Motor neuron (in vitro differentiated cells): ENCODE measurements at regions not wholly inside any gene's neighbourhood (a gene's known extent, or its start where the extent isn't known, plus 50 kb on each side); places are given as distances from the start of the nearest gene placed in this dataset.
A peak's percentile ranks its signal among the peaks of the same experiment; 100 is the strongest.
"Not testable (repeated sequence)": the region's sequence is repeated elsewhere in the genome, so short reads cannot be mapped to it uniquely, and the experiment has no call there.

Source experiments
- ATAC-seq, 8 experiments: fragments of 200-7000 bp; cut with Tn5 transposase; replicated peaks in 6 of 8; 2 replicates each; pipeline ENCODE4 v1.8.0; 2021; ENCODE audit warnings: mild to moderate bottlenecking in 8 of 8, moderate library complexity in 8 of 8
- H3K27ac ChIP-seq, 2 donors: fragments of 250-450 bp; sonication (Bioruptor Pico); 2 replicates each; pipeline ENCODE4 v1.9.0; 2021; ENCODE audit warnings: antibody characterized with exemption in 2 of 2, mild to moderate bottlenecking in 2 of 2, moderate library complexity in 1 of 2
- H3K4me1 ChIP-seq, 2 donors: fragments of 250-450 bp; sonication (Bioruptor Pico); replicated peaks in 1 of 2; 2 replicates each; pipeline ENCODE4 v1.6.1; 2021; ENCODE audit warnings: antibody characterized with exemption in 2 of 2, mild to moderate bottlenecking in 2 of 2, moderate library complexity in 1 of 2
- H3K4me3 ChIP-seq, 5 donors: fragments of 250-450 bp; sonication (Bioruptor Pico); 2 replicates each; pipeline ENCODE4 v1.9.0; 2021; ENCODE audit warnings: antibody characterized with exemption in 5 of 5, mild to moderate bottlenecking in 5 of 5, moderate library complexity in 4 of 5
- WGBS, 10 experiments: fragments of 450-650 bp; shearing (Covaris generic); methylation state at CpG; one replicate each; pipeline ENCODE4 v1.0.0; 2022; 5-methylcytosine and 5-hydroxymethylcytosine counted together
- in situ Hi-C, 9 experiments: fragments of 400-800 bp; cut with MboI; loops; one replicate each; pipeline ENCODE4 v1.15.0; 2021; ENCODE audit warnings: low sequenced_read_pairs in 9 of 9, low pct_unique_long_range_greater_than_20kb in 2 of 9; ENCODE audit not compliant: unreplicated experiment in 9 of 9

DNA sequence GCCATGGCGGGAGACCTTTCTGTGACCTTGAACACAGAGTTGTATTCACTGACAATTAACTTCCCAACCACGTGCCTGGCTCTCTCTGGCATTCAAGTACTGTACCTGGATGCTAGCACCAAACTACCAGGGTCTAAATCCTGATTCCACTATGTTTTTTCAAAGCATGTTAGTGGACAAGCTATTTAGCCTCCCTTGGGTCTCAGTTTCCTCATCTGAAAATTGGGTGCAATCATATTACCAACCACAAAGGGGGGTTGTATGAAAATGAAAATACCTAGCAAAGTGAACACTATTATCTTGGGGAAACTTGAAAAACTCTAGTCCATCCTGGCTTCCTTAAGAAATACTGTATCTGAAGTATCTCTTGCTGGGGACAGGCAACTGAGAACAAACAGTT, 308.7 kb upstream of the SGK1 start:
- Histone ChIP-seq H3K27ac (no peak overlapping the region), H3K4me3 (no peak overlapping the region), H3K4me1 (no peaks in the 10 kb centered on the region)
- ATAC-seq: no peak
- in situ Hi-C loops: loop anchor here in 5 of 9 experiments (25.0 kb wide), 3 partner anchors 189 to 464 kb away; no protein-coding TSS in a partner anchor
- WGBS, 10 experiments: 40 to 100% (median 90%) methylated on average over 1 to 2 of the region's 2 CpGs; no CpG with 5 or more reads in 3 of the 10 experiments

DNA sequence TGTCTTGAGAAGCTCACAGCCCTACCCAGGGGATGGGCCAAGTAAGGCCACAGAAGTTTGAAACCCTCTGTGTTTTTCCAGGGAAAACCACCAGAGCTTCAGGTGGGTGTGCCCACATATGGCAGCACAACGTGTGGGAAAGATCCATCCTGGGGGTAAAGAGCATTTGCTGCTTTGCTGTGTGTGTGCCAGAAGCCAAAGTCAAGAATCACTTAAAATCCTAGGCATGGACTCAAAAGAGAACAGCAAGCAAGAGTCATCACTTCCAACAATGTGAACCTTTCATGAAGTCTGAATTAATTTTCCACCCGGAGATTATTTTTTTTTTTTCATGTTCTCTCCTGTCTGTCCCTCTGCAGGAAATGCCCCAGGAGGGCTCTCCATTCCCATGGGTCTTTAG, 308.2 kb upstream of the SGK1 start:
- Histone ChIP-seq H3K4me1 (no peaks in the 10 kb centered on the region), H3K27ac (no peak overlapping the region), H3K4me3 (no peak overlapping the region)
- WGBS, 10 experiments: 0 to 67% (median 46%) methylated on average over 1 to 2 of the region's 2 CpGs; no CpG with 5 or more reads in 4 of the 10 experiments
- ATAC-seq: peak in 3 of 8 experiments; percentile 17 to 58 (median 46)
- in situ Hi-C loops: loop anchor here in 5 of 9 experiments (25.0 kb wide), 3 partner anchors 189 to 464 kb away; no protein-coding TSS in a partner anchor

DNA sequence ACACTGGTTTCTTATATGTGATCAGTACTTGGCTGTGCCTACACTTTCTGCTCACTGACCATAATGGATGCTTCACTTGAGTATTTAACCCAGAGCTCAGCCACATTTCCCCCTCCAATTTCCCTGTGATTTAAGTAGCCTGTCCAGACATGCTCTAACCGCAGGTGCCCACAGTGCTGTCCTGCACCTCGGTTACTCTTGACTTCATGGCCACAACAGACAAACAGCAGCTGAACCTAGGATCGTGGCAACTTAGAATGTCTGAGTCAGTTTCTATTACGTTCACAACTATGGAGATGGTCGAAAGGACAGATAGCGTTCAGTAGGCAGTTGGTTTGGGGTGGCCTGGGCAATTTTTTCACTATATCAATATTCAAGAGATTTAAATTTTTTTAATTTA, 306.9 kb upstream of the SGK1 start:
- WGBS, 10 experiments: 82 to 100% (median 92%) methylated on average over 1 to 6 of the region's 6 CpGs; no CpG with 5 or more reads in 2 of the 10 experiments
- in situ Hi-C loops: loop anchor here in 5 of 9 experiments (25.0 kb wide), 3 partner anchors 187 to 462 kb away; no protein-coding TSS in a partner anchor
- H3K27ac ChIP-seq: no peak overlapping the region

DNA sequence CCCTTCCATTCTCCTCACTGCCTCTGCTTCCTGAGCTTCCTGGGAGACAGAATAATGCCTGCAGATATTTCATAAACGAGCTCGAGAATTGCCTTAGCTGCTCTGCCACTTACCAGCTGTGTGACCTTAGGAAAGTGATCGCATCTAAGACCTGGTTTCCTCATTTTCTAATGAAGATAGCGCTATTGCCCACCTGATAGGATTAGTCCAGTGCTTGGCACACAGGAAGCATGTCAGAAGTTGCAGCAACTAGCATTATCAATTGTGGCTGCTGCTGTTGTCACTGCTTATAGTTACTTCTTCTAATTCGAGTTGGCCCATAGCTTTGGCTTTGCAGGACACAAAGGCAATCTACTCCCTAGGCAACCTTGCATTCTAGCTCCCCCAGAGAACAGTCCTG, 305.5 kb upstream of the SGK1 start:
- Histone ChIP-seq H3K27ac (no peak overlapping the region), H3K4me3 (no peak overlapping the region), H3K4me1 (no peaks in the 10 kb centered on the region)
- WGBS, 10 experiments: 80 to 100% (median 94%) methylated on average over 2 to 5 of the region's 5 CpGs; no CpG with 5 or more reads in 4 of the 10 experiments
- in situ Hi-C loops: no loop called here
- peak in 1 of 8 experiments; percentile 53 for ATAC-seq

More for the DNA sequence above, 306.9 kb upstream of the SGK1 start:
- no peaks in the 10 kb centered on the region for H3K4me1 ChIP-seq
- H3K4me3 ChIP-seq: no peak overlapping the region
- ATAC-seq: no peak

DNA sequence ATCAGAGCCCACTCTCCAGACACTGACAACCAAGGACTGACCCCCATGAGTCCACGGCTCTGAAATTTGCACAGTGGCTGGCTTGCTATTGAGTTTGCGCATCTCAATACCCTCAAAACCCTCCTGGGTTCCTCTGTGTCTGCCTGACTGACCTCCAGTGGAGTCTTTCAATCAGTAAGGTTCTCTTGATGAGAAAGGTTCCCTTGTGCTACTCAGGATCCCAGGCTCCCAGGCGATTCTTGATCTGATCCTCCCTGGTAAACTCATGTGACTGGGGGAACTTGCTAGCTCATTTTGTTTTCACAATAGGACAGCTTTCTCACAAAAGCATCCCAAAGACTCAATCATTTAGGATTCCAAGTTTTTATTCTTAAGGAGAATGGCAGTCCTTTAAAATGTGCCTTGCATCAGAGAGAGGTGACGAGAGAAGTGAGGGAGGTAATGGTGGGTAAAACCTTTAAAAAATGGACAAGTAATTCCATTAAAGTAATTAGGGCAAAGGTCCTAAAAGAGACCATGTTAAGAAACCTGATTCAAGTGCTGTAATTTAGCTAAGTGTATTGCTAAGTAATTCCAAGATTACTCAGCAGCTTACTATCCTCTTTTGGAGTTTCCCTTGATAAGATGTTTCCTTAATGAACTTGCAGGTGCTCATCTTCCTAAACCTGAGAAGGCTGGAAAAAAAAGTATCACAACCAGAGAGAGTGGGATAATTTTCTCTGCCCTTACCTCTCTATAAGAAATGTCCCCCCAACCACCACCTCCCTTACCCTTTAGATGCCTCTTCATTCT, 304.7 kb upstream of the SGK1 start:
- no peak overlapping the region for H3K4me3 ChIP-seq
- H3K4me1 ChIP-seq: no peaks in the 10 kb centered on the region
- ATAC-seq: no peak
- no peak overlapping the region for H3K27ac ChIP-seq
- in situ Hi-C loops: no loop called here
- 49 to 100% (median 75%) methylated on average over 1 to 4 of the region's 4 CpGs; no CpG with 5 or more reads in 4 of the 10 experiments for WGBS, 10 experiments

DNA sequence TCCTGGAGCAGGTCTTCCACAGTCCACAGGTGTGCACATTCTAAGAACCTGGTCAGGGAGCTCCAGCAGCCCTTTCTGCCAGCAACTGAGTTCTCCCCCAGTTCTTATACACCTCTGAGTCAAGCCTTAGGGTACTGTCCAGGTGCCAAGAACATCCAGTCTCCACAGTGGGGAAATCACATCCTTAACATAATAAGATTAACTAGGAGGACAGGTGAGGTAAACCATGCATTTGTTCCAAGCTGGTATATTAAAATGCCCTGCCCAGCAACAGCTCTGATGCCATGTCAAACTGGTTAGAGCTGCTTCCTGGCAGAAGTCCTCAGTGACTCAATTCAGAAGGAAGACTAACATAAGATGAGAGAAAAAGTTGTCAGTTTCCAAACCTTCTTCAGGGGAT, 303.9 kb upstream of the SGK1 start:
- H3K27ac ChIP-seq: no peak overlapping the region
- H3K4me1 ChIP-seq: no peaks in the 10 kb centered on the region
- in situ Hi-C loops: no loop called here
- no peak for ATAC-seq
- H3K4me3 ChIP-seq: no peak overlapping the region

DNA sequence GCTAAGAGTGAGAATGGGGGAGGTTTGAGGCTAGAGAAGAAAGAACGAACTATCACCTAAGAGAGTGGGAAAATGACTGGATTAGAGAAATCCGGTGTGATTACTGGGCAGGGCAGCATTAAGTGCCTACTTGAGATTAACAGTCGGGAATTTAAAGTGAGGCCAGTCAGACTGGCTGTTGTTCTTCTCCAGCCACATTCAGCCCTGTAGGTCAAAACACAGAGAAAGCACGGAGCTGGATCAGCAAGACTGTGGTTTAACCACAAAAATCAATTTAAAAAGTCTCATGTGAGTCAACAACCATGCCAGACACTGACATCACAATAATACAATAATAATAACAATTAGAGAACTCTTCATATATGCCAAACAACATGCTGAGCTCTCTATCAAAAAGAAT, 301.9 kb upstream of the SGK1 start:
- no peak overlapping the region for H3K4me3 ChIP-seq

DNA sequence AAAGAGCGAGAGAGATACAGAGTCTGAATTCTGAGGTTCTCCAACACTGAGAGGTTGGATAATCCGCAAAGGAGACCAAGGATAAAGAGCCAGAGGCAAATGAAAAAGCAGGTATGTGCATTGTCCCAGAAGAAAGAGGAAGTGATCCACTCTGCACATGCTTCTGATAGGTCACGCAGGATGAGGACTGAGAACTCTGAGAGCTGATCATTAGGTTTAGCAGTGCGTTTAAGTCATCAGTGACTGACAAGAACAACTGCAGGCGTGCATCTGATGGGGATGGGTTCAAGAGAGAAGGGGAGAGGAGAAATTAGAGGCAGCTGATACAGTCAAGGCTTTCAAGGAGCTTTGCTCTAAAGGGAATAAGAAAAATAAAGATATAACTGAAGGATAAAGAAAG, 301.2 kb upstream of the SGK1 start:
- in situ Hi-C loops: no loop called here
- no peak for ATAC-seq
- 82 to 100% (median 96%) methylated on average over 1 to 5 of the region's 5 CpGs for WGBS, 10 experiments
- no peak overlapping the region for H3K4me3 ChIP-seq
- H3K4me1 ChIP-seq: no peaks in the 10 kb centered on the region
- no peak overlapping the region for H3K27ac ChIP-seq

More for the DNA sequence above, 301.9 kb upstream of the SGK1 start:
- no peaks in the 10 kb centered on the region for H3K4me1 ChIP-seq
- ATAC-seq: no peak
- in situ Hi-C loops: no loop called here
- no peak overlapping the region for H3K27ac ChIP-seq
- 26 to 100% (median 69%) methylated on average over 1 to 4 of the region's 4 CpGs; no CpG with 5 or more reads in 1 of the 10 experiments for WGBS, 10 experiments

DNA sequence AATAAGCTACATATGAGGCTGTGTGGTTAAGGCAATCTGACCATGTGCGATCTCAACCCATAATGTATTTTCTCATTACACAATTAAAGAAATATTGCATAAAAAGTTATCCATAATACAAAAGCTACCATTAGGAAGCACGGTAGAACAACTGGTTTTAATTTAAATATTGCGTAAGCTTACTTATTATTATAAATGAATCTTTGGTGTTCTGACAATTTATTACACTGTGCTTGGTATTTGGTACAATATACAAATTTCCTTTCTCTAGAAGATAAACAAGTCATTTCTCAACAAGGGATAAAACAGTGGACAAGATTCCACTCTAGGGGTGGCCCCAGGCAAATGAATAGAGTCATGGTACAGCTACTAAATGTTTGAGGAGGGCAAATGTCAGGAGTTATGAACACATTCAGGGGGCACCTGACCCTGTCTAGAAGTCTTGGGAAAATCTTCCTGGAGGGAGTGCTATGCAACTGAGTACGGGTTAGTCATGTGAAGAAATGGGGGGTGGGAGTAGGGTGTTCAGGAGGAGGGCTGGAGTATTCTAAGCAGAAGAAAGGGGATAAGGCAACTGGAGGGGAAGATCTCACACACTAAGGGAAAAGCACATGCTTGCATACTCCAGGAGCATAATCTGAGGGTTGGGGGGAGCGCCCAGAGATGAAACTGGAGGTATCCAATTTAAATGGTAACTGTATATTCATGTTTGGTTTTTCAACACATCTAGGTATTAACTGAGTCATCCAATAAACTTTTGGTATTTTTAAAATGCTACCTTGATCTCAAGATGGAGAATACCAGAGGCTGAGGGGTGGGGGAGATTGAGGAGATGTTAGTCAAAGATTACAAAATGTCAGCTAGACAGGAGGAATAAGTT, 296.9 kb upstream of the SGK1 start:
- Histone ChIP-seq H3K4me3 (no peak overlapping the region), H3K4me1 (peaks cover 0 to 2% of the 10 kb centered on the region in 2 donors), H3K27ac (no peak overlapping the region)
- ATAC-seq: no peak
- 30 to 100% (median 90%) methylated on average over 2 to 4 of the region's 5 CpGs; no CpG with 5 or more reads in 1 of the 10 experiments for WGBS, 10 experiments
- in situ Hi-C loops: no loop called here

DNA sequence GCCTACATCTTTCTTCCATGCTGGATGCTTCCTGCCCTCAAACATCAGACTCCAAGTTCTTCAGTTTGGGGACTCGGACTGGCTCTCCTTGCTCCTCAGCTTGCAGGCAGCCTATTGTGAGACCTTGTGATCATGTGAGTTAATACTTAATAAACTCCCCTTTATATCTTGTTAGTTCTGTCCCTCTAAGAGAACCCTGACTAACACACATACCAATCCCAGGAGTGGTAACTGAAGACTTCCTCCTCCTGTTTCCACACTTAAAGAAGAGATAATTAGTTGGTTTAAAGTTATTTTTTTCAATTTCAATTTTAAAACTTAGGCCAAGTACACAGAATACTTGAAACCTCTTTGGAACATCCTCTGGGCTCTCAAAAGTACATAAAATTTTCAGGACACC, 294.2 kb upstream of the SGK1 start:
- H3K4me3 ChIP-seq, ATAC-seq, H3K4me1 ChIP-seq, in situ Hi-C loops, H3K27ac ChIP-seq: not testable (repeated sequence)
- WGBS, 10 experiments: 86 to 100% (median 100%) methylated on average over 1 of the region's 1 CpG; no CpG with 5 or more reads in 4 of the 10 experiments

DNA sequence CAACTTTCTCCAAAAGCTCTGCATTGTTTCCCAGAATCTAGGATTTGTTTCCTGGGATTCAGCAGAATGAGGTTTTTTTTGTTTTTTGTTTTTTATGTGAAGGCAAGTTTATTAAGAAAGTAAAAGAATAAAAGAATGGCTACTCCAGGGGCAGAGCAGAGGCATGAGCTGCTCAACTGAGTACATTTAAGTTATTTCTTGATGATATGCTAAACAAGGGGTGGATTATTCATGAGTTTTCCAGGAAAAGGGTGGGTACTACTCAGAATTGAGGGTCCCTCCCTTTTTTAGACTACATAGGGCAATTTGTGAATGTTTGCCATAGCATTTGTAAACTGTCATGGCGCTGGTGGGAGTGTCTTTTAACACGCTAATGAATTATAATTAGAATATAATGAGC, 292.5 kb upstream of the SGK1 start:
- H3K4me3 ChIP-seq: no peak overlapping the region
- peaks cover 3% of the 10 kb centered on the region in 2 donors for H3K4me1 ChIP-seq
- in situ Hi-C loops: no loop called here
- H3K27ac ChIP-seq: no peak overlapping the region
- WGBS, 10 experiments: 15 to 81% (median 80%) methylated on average over 2 of the region's 2 CpGs; no CpG with 5 or more reads in 7 of the 10 experiments
- peak in 3 of 8 experiments; percentile 75 to 87 (median 82) for ATAC-seq

DNA sequence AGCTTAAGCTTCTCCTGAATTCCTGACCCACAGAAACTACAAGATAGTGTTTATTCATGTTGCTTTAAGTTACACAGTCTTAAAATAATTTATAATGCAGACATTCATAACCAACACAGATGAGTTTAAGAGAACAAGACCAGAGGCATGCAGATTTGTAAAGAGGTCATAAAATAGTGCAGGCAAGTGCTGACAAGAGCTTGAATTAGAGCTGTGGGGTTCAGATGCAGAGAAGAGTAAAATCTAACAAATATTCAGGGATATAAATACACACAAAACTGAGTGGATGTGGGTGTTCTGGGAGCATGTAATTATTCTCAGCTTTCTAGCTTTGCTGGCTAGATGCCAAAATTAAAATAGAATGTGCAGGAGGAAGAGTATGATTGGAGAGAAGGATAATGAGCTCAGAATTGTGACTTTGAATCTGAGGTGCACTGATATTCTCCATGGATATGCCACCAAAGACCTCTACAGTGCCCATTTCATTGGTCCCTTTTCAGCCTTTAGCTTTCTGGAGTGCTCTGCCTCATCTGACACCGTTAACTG, 291.9 kb upstream of the SGK1 start:
- no peak overlapping the region for H3K4me3 ChIP-seq
- peak in 4 of 8 experiments; percentile 35 to 84 (median 56) for ATAC-seq
- in situ Hi-C loops: no loop called here

DNA sequence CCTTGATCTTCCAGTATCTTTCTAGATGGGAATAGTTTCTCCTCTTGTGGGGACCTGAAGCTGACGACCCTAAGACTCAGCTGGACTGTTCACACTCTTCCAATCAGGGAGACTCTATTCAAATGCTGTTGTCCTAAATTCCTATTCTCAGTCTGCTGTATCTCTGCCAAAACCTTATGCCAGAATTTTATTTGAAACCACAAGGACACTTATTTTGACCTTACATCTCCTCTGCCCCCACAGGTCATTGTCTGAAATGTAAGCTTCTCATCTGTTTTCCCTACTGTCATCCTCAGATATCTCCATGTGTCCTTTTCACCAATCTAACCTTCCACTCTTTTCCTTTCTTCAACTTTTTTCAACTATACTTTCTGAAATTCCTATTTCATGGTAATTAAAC, 289.5 kb upstream of the SGK1 start:
- WGBS, 10 experiments: 11 to 88% (median 76%) methylated on average over 1 of the region's 1 CpG; no CpG with 5 or more reads in 2 of the 10 experiments
- no peak overlapping the region for H3K27ac ChIP-seq
- peaks cover 3% of the 10 kb centered on the region in 2 donors for H3K4me1 ChIP-seq
- H3K4me3 ChIP-seq: no peak overlapping the region
- in situ Hi-C loops: no loop called here
- no peak for ATAC-seq

More for the DNA sequence above, 291.9 kb upstream of the SGK1 start:
- Histone ChIP-seq H3K4me1 (peaks cover 3% of the 10 kb centered on the region in 2 donors), H3K27ac (no peak overlapping the region)
- 67 to 100% (median 89%) methylated on average over 1 of the region's 1 CpG; no CpG with 5 or more reads in 1 of the 10 experiments for whole genome bisulfite sequencing, 10 experiments
